ENCODE measurements at regions not wholly inside any gene's neighbourhood (a gene's known extent, or its start where the extent isn't known, plus 50 kb on each side); places are given as distances from the start of the nearest gene placed in this dataset.

GRCh38 chr2:146143971-146144370 lies 1624.1 kb upstream of the ZEB2 start:
- DNase-seq: no peak

GRCh38 chr2:146138820-146139219 lies 1618.9 kb upstream of the ZEB2 start:
- DNase-seq: no peak

- no peak for DNase-seq
These were observed 1615.3 kb upstream of the ZEB2 start for GRCh38 chr2:146135245-146135644.

DNA sequence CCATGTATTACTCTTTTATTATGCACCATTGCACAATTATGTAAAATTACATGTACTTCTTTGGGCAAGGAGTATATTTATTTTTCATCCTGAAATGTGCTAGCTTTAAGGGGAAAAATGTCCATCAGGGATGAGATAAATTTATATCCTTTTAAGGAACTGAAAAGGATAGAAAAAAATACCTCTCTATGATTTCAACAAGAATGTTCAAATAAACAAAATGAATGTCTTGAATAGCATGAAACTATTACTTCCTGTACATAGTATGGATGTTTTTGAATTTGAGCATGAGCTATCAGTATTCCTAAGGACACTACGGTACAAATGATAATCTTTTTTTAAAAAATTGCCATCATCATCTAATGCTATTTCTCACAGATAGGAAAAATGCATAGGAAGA lies 1611.9 kb upstream of the ZEB2 start:
- no peak for DNase-seq

- no peak for DNase-seq
These were observed 1611.1 kb upstream of the ZEB2 start for GRCh38 chr2:146131048-146131447.

GRCh38 chr2:146130290-146130689 lies 1610.4 kb upstream of the ZEB2 start:
- no peak for DNase-seq

DNA sequence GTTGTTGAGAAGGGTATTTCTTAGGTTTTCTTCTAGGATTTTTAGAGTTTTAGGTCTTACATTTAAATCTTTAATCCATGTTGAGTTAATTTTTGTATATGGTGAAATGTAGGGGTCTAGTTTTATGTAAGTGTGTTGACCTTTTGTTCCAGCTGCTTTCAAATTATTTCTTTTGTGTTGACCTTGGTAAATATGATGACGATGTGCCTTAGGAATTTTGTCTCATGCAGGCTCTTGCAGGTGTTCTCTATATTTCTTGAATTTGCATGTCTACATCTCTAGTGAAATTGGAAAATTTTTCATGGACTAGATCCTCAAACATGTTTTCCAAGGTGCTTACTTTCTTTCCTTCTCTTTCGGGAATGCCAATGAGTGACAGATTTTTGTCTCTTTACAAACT lies 1609.3 kb upstream of the ZEB2 start:
- DNase-seq: no peak

GRCh38 chr2:146128216-146128615 lies 1608.3 kb upstream of the ZEB2 start:
- DNase-seq: no peak

DNA sequence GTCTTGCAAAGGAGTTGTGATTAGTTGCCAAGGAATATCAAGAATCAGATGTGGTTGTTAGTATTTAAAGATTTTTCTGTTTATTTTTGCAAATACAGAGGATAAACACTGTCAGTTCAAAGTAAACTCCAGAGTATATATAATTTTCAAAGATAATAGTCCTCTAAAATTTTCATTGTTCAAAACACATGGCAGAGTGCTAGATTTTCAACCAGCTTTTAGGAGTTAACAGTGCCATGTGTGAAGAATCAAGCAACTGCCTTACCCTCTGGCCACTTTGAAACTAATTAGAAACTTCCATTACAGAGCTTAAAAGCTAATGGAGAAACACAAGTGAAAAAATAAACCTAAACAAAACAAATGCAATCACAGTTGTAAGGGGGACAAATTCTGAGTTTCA lies 1605.6 kb upstream of the ZEB2 start:
- DNase-seq: no peak

GRCh38 chr2:146124741-146125140 lies 1604.8 kb upstream of the ZEB2 start:
- DNase-seq: no peak

DNA sequence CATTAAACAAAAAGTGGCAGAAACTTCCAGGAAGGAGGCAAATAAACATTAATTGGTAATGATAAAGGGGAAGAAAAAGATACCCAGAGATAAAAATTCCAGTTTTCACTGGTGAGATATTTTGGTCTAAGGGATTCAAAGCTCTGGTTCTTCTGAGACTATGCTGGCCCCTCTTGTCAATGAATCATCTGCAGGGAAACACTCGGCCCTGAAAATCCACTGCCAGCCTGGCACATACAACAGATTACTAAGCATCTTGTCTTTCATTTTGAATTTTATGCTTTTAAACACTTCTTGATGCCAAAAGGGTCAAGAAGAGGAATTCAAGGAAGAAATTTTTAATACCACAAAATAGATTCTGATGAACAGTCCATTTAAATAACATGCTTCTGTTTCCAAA lies 1603.8 kb upstream of the ZEB2 start:
- no peak for DNase-seq

- DNase-seq: no peak
These were observed 1603.3 kb upstream of the ZEB2 start for GRCh38 chr2:146123256-146123655.

DNA sequence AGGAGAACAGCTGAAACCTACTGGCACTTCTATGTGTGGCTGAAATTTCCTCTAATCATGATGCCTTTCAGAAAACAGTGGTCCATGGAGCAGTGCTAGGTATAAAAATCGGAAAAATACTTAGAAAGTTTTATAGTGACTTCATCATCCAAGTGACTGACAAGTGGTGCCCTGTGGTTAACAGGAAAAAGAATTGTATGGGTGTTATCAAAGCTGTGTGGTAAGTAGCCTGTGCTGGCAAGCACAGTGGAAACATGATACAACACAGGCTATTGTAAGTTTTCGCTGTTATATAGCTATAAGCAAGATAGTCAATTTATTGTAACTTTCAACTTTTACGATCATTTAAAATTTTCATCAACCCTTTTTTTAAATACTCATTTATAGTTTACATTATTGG lies 1599.7 kb upstream of the ZEB2 start:
- no peak for DNase-seq

- DNase-seq: no peak
These were observed 1589.1 kb upstream of the ZEB2 start for GRCh38 chr2:146108993-146109392.

DNA sequence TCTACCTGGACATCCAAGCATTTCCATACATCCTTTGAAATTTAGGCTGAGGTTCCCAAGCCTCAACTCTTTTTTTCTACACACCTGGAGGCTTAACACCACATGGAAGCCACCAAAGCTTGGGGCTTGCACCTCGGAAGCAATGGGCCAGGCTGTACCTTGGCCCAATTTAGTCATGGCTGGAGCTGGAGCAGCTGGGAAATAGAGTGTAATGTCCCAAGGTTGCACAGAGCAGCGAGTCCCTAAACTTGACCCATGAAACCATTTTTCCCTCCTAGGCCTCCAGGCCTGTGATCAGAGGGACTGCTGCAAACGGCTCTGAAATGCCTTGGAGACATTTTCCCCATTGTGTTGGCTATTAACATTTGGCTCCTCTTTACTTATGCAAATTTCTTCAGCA lies 1574.3 kb upstream of the ZEB2 start:
- no peak for DNase-seq

DNA sequence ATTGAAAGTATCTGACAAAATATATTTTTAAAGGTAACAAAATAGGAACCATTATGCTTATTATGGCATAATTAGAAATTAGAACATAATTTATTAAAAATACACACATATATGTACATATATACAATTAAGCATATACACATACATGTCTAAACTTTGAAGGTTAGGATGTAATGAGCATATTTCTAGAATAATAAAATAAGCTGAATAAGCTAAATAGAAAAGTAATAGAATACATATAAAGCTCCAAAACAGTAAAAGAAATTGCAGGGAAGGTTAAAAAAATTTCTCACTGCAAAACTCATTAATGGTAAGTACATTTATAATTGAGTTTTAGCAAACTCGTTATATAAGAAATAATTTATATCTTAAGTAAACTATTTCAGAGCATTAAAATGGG lies 1561.5 kb upstream of the ZEB2 start:
- DNase-seq: no peak

- no peak for DNase-seq
These were observed 1561.0 kb upstream of the ZEB2 start for GRCh38 chr2:146080925-146081324.

DNA sequence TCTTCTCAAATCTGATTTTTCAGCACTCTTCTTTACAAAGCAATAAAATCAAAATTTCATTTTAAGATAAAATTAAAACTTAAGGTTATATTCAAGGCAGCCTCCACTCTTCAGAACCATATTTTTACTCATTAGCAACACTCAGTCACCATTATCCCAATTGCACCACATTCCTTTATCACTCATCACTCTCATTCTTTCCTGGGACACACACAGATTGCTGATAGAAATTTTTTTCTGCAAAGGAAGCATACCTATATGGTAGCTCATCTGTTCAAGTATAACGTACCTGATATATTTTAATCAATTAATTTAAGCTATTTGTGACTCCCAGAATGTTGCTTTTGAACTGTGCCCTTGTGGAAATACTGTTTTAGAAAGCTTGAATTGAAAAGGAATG lies 1559.3 kb upstream of the ZEB2 start:
- DNase-seq: no peak

DNA sequence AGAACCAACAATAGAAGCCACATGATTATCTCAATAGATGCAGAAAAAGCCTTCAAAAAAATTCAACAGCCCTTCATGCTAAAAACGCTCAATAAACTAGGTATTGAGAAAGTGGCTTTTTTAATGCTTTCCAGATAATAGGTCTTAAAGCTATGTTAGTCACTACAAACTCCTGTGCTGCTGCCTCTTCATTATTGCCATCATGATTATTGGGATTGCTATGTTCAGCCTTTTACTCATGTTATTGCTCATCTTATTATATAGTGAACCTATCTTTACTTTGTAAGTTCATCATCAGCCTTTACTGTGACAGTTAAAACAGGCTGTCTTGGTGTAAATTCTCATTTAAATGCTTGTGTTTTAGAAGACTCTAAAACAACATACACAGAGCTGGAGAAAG lies 1557.2 kb upstream of the ZEB2 start:
- DNase-seq: no peak

GRCh38 chr2:146068051-146068450 lies 1548.1 kb upstream of the ZEB2 start:
- no peak for DNase-seq

GRCh38 chr2:146048141-146048540 lies 1528.2 kb upstream of the ZEB2 start:
- DNase-seq: no peak

DNA sequence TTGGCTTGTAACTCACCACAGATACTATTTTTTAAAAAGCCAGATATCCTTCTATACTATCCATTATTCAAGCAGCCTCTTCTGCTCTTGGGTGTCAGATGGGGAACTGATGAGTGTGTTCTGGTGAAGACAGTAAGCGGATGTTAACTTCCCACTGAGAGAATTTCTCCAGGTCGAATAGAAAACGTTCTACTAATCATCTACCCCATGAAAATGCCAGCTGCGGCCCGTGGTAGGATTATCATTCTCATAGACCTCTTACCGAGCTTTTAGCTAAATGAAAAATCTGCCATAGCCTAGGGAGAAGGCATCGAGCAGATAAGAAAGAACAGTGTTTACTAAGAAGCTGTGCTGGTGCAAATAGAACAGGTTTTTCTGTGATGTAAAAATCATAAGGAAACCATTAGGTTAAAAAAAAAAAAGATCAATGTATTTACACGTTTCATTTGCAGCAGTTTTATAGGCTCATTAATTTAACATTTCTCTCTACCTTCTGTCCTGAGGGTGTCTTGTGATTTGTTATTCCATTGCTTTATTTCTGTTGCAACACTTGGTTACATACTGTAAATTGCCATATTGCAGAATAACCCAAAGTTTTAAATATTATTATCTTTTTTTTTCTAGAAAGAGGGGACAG lies 1521.5 kb upstream of the ZEB2 start:
- DNase-seq: no peak

GRCh38 chr2:146040051-146040450 lies 1520.1 kb upstream of the ZEB2 start:
- no peak for DNase-seq

GRCh38 chr2:146038014-146038413 lies 1518.1 kb upstream of the ZEB2 start:
- no peak for DNase-seq

DNA sequence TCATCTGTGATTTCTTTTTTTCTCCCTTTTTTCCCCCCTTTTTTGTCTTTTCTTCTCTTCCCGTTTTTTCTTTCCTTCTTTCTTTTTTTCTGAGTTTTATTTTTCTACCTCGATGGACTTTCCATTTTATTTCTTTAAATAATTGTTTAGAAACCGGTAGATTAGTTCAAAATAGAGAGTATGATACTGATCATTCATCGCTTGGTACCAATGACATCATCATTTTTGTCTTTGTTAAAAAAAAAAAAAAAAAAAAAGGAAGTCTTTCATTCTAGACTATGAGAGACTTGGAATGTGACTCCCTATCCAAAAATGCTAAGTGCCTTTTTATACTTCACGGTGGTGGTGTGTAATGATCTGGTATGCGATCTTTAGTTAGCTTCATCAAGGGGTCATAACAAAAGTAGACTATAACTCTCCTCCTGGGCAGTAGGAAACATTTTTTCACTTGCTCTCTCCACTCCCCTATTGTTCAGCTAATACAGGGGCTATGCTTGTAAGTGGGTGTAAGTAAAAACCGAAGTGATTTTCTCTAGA lies 1517.5 kb upstream of the ZEB2 start:
- DNase-seq: no peak

GRCh38 chr2:146031158-146031557 lies 1511.2 kb upstream of the ZEB2 start:
- DNase-seq: no peak

Data from GF-D8 (cell line).